Suppressor macrophage (primary cell): ENCODE measurements at regions not wholly inside any gene's neighbourhood (a gene's known extent, or its start where the extent isn't known, plus 50 kb on each side); places are given as distances from the start of the nearest gene placed in this dataset.
"Not testable (repeated sequence)": the region's sequence is repeated elsewhere in the genome, so short reads cannot be mapped to it uniquely, and the experiment has no call there.

ENCODE experiments used
- DNase-seq, 4 experiments: peaks; one replicate each; pipeline ENCODE4 v3.0.0-alpha.2; 2020 to 2022

DNA sequence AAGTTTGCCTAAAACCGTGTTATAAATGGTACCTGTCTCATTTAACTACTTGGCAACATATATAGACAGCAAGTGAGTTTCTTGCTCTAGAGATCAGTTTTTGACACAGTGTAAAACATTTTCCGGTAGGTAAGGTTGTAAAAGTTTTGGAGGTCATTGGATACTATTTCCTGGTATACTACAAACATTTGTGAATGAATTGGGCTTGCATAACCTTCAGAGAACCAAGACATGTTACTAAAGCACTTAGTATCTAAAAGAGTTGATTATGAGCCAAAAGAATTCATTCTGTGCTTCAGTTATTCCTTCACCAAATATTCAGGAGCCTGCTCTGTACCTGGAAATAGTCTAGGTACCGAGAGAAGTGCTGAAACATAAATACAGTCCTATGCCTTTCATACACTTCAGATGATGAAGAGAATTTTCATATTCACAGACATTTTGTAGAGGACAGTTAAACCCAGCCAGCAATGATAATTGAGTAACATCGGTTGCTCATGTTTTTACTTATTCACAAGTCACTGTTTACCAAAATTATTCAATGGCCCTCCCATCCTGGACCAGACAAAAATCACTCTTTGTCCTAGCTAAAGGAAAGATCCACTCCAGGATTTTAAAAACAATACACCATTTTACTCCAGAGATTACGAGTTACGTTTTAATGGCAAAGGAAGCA lies 319.4 kb upstream of the RBMS1 start:
- no peak for DNase-seq

- DNase-seq, result no peak
Measured at GRCh38 chr2:160813506-160813858, 319.9 kb upstream of the RBMS1 start.

GRCh38 chr2:160816916-160817499 lies 323.4 kb upstream of the RBMS1 start:
- no peak for DNase-seq

DNA sequence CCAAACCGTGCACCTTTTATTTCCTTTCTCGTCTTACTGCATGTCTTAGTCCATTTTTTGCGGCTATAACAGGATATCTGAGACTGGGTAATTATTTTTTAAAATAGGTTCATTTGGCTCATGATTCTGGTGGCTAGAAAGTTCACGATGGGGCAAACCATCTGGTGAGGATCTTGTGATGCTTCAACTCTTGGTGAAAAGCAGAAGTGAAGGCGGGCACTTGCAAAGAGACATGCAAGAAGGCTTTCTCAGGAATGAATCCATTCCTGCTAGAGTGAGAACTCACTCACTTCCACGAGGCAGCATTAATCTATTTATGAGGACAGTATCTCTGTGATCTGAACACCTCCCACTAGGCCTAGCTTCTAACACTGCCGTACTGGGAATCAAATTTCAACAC lies 327.1 kb upstream of the RBMS1 start:
- DNase-seq, result peak; percentile 74 to 88 (median 82)

GRCh38 chr2:160822006-160822405 lies 328.4 kb upstream of the RBMS1 start:
- no peak for DNase-seq

DNA sequence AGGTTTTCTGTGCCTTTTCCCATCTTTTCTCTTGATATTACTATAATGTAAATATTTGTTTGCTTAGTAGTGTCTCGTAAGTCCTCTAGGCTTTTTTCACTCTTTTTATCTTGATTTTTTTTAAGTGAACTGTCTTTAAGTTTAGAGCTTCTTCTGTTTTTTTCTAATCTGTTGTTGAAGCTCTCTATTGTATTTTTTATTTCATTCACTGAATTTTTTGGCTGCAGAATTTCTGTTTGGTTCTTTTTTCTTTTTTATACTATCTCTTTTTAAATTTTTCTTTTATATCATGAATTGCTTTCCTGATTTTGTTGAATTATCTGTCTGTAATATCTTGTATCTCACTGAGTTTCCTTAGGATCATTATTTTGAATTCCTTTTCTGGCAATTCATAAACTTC lies 331.8 kb upstream of the RBMS1 start:
- no peak for DNase-seq

DNA sequence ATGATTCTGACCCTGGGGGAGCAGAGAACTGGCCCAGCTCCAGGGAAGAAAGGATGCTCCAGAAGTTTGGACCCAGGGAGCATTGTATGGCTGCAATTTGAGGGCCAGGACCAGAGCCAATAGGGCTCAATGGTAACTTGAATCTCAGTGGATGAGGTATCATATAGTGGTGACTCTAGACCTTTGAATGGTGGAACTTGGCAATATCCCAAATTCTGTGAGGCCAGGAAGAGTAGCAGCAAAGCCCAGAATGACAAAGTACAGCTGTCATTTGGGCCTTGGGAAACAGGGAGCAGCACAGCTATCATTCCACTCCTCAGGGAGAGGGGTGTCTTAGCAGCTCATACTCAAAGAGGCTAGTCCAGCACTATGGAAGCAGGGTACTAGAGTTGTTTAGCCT lies 332.9 kb upstream of the RBMS1 start:
- no peak for DNase-seq

GRCh38 chr2:160828076-160828475 lies 332.2 kb upstream of the TANK start:
- no peak for DNase-seq

DNA sequence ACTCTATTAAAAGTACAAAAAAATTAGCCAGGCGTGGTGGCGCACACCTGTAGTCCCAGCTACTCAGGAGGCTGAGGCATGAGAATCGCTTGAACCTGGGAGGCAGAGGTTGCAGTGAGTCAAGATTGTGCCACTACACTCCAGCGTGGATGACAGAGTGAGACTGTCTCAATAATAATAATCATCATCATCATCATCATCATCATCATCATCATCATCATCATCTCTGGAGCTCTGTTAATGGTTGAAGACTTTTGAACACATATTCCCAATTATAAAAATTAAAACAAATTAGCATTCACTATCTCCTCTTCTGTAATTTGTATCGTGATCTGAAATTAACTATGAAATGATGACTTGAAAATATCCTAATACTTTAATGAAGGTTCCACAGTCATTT lies 327.8 kb upstream of the TANK start:
- DNase-seq, result not testable (repeated sequence)

DNA sequence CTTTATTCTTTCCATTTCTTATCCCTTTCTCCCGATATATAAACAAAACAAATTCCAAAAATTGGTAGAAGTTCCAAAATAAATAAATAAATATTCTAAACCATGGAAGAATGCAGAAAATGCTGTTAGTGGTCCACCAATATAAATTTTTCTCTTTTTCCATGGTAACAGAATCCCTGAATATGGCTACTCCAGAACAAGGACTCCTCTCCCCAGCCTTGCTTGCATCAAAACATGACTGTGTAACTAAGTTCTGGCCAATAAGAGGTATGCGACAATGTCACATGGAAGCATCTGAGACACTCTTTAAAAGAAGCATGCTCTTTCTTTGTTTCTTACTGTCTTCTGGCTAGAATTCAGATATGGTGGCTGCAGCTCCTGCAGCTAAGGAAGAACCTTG lies 325.1 kb upstream of the TANK start:
- no peak for DNase-seq

DNA sequence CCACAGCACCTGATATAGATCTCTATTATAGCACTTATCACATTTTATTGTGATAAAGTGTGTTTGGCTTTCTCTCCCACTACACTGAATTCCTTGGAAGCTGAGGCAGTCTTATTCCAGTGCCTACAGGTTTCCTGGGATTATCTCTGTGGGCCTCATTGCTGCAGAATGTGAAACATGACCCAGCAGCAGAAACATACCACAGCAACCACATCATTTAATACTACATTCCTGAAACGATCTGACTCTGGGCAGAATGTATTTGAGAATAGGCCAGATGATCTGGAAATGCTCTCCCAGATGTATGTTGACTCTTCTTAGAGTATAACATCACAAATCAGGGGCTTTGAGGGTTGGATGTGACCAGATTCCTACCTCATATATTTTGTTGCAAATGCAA lies 323.5 kb upstream of the TANK start:
- no peak for DNase-seq

GRCh38 chr2:160837416-160837815 lies 322.8 kb upstream of the TANK start:
- DNase-seq, result no peak

DNA sequence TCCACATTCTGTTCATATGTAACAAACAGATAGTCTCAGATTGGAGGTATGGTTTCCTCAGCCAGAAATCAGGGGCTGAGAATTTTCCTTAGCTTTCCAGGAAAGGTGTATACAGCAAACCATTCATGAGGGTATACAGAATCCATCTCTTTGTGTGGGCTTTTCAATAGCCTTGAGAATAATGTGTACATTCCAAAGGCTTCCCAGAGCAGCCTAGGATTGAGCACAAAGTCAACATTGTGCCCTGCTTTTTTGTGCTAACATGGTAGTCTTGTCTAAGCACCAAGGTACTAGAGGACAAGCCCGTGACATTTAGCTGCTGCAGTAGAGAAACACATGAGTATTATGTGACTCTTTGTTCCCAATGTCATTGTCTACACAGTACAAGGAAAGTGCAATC lies 322.1 kb upstream of the TANK start:
- DNase-seq, result no peak

GRCh38 chr2:160838691-160839090 lies 321.5 kb upstream of the TANK start:
- DNase-seq, result no peak

DNA sequence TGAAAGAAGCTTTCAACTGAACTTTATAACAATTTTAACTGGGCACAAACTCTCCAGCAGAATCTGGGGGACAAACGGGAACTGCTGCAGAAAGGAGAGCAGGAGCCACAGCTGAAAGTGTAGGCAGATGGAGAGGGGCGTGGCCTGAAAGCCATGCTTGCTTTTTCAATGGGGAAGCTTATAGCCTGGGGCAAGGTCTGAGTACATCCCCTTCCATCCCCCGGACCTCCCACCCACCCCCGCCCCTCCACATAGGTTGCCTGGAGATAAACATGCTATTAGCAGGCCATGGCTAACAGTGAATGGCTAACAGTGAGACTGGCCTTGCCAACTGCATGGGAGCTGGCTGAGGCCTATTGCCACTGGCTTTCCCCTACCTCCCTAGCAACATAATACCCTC lies 317.9 kb upstream of the TANK start:
- peak in 2 of 4 experiments; percentile 6 to 12 for DNase-seq

DNA sequence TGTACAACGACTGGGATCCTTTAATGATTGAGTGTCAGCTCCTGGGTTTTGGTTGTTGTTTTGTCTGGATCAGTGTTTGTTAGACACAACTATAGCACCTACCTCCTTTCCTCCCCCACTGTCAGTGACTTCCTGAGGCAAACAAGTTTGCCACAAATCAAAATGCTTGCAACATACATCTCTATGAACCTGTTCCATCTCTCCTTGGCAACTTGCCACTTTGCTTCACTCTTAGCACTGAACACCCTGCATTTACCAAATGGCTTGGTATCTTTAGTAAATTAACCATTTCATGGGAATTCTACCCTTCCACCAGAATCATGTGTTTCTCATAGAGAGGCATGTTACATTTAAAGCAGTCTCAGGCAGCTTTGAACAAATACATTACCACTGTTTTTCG lies 301.1 kb upstream of the TANK start:
- DNase-seq, result no peak

- DNase-seq, result no peak
Measured at GRCh38 chr2:160862226-160862625, 298.0 kb upstream of the TANK start.

- no peak for DNase-seq
Measured at GRCh38 chr2:160868891-160869290, 291.3 kb upstream of the TANK start.

GRCh38 chr2:160869411-160869810 lies 290.8 kb upstream of the TANK start:
- peak; percentile 13 to 59 (median 36) for DNase-seq

DNA sequence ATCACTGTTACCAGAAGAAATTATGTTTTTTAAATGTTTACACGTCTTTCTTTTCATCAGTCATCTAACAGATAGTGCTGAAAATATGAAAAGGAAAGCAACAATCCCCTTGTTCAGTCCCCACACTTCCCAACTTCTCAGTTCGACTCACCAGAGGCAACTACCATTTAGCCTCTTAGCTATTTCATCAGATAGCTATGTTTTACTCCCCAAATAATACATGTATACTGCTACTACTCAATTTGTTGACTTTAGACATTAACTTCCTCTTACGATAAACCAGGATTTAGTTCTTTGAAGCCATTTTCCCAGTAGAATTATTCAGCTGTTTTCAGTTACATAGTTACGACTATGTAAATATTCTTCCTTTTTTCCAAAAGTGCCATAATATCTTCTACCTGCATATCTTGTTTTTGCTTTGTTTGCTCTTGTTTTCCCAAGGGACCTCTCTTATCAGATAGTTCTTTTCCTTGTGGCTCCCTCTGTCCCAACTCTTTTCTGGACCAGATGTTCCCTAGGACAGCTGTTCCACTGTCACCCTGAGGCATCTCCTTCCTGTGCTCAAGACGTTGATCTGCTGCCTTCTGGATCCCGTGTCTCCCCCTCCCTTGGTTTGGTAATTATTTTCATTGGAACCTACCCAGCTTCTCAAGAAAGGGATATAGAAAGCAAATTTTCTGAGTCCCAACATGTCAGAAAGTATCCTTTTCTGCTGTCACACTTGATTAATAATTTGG lies 289.3 kb upstream of the TANK start:
- DNase-seq, result no peak

DNA sequence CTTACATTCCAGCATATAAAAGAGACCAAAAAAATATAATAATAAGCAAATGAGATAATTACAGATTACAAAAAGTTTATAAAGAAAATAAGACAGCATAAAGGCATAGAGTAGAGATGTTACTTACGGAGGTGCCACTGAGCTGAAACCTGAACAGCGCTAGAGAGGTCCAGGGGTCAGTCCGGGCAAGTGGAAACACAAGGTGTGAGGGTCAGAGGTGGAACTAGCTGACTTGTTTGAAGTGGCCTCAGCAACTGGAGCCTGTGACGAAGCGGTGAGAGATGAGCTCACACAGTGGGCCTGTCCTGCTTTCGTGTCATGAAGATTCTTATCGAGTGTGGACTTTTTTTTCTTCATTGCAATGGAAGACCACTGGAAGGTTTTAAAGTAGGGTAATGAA lies 288.3 kb upstream of the TANK start:
- no peak for DNase-seq

DNA sequence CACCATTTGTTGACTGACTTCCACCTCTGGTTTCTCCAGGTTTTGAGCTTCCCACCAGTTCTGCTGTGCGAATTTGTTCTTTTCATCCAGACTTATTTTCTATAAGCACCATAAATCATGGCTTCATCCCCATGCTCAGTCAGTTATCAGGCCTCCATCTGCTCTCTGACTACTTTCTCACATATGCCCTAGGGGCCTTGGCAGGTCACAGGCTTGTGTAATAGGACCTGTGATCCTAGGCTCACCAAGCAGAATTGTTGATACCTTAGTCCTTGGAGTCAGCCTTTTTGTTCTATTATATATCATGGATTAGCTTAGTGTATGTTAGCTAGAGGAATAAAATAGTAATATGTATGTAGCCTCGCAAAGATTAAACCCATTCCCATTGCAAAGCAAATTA lies 284.2 kb upstream of the TANK start:
- no peak for DNase-seq

GRCh38 chr2:160876765-160877164 lies 283.5 kb upstream of the TANK start:
- no peak for DNase-seq

DNA sequence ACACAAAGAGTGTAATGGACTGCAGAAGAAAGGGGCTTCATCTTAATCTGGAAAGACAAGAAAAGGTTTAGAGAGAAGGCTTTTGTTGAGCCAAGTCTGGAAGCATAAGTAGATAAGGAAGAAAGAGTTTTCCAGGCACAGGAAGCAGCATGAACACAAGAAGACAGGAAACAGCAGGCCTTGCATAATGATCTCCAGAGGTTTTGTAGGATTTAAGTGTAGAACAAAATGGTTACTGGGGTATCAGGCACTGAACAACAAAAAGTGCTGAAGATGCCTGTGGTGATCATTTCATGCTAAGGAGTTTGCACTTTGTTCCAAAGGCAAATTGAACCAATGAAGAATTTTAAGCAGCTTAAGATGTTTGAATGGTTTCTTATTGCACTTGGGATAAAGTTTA lies 281.6 kb upstream of the TANK start:
- no peak for DNase-seq
